ENCODE measurements at regions not wholly inside any gene's neighbourhood (a gene's known extent, or its start where the extent isn't known, plus 50 kb on each side); places are given as distances from the start of the nearest gene placed in this dataset.

DNA sequence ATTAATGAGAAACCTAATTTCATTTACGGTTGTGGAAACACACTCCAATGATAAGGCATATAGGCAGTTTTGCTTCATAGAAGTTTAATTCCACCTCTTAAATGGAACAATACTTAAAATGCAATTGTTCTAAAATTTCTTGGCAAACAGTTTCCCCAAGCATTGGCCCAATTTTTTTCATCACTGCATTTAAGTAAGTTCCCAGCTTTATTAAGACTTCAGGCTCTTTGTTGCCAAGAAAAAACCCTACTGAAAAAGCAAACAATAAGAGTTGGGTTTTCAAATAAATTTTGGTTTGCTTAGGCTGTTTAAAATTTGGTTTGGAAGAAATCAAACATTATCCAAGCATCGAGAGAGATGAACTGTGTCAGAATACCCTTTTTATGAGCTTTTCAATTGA is 690.9 kb upstream of the NRSN1 start:
- Histone ChIP-seq H3K27me3 (ENCODE audit: control insufficient read depth in 4 of 4, insufficient read depth in 4 of 4, low read length in 3 of 4) (no peaks in the 10 kb centered on the region), H3K36me3 (ENCODE audit: control insufficient read depth in 4 of 4, insufficient read depth in 3 of 4, low read depth in 1 of 4, low read length in 3 of 4) (no peaks in the 10 kb centered on the region), H3K4me3 (ENCODE audit: low read depth in 1 of 3, low read length in 3 of 3) (no peak overlapping the region), H3K9me3 (ENCODE audit: control insufficient read depth in 4 of 4, low read length in 3 of 4) (no peaks in the 10 kb centered on the region), H3K9ac (ENCODE audit: low read depth in 1 of 2, low read length in 2 of 2) (no peak overlapping the region), H3K27ac (ENCODE audit: low read depth in 1 of 2, low read length in 2 of 2) (peak overlapping the region in 1 of 2 donors; percentile 47), H3K4me1 (ENCODE audit: control insufficient read depth in 4 of 4, insufficient read depth in 4 of 4, low read length in 3 of 4) (peaks cover 2 to 13% (median 8%) of the 10 kb centered on the region in 4 donors)
- no peak for DNase-seq (ENCODE audit: low spot score)
- WGBS: 55% methylated on average over 2 of the region's 2 CpGs
- TF ChIP-seq RAD21 (IDR thresholded peaks at IDR 0.05): no peak
- TF ChIP-seq YY1 (IDR thresholded peaks at IDR 0.05): no peak
- TF ChIP-seq TAF1 (conservative IDR thresholded peaks at IDR 0.05): no peak
- TF ChIP-seq, protein P1, sequence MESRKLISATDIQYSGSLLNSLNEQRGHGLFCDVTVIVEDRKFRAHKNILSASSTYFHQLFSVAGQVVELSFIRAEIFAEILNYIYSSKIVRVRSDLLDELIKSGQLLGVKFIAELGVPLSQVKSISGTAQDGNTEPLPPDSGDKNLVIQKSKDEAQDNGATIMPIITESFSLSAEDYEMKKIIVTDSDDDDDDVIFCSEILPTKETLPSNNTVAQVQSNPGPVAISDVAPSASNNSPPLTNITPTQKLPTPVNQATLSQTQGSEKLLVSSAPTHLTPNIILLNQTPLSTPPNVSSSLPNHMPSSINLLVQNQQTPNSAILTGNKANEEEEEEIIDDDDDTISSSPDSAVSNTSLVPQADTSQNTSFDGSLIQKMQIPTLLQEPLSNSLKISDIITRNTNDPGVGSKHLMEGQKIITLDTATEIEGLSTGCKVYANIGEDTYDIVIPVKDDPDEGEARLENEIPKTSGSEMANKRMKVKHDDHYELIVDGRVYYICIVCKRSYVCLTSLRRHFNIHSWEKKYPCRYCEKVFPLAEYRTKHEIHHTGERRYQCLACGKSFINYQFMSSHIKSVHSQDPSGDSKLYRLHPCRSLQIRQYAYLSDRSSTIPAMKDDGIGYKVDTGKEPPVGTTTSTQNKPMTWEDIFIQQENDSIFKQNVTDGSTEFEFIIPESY (IDR thresholded peaks at IDR 0.05): no peak
- TF ChIP-seq, protein P2, sequence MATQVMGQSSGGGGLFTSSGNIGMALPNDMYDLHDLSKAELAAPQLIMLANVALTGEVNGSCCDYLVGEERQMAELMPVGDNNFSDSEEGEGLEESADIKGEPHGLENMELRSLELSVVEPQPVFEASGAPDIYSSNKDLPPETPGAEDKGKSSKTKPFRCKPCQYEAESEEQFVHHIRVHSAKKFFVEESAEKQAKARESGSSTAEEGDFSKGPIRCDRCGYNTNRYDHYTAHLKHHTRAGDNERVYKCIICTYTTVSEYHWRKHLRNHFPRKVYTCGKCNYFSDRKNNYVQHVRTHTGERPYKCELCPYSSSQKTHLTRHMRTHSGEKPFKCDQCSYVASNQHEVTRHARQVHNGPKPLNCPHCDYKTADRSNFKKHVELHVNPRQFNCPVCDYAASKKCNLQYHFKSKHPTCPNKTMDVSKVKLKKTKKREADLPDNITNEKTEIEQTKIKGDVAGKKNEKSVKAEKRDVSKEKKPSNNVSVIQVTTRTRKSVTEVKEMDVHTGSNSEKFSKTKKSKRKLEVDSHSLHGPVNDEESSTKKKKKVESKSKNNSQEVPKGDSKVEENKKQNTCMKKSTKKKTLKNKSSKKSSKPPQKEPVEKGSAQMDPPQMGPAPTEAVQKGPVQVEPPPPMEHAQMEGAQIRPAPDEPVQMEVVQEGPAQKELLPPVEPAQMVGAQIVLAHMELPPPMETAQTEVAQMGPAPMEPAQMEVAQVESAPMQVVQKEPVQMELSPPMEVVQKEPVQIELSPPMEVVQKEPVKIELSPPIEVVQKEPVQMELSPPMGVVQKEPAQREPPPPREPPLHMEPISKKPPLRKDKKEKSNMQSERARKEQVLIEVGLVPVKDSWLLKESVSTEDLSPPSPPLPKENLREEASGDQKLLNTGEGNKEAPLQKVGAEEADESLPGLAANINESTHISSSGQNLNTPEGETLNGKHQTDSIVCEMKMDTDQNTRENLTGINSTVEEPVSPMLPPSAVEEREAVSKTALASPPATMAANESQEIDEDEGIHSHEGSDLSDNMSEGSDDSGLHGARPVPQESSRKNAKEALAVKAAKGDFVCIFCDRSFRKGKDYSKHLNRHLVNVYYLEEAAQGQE (IDR thresholded peaks at IDR 0.05): no peak
- TF ChIP-seq, protein P3, sequence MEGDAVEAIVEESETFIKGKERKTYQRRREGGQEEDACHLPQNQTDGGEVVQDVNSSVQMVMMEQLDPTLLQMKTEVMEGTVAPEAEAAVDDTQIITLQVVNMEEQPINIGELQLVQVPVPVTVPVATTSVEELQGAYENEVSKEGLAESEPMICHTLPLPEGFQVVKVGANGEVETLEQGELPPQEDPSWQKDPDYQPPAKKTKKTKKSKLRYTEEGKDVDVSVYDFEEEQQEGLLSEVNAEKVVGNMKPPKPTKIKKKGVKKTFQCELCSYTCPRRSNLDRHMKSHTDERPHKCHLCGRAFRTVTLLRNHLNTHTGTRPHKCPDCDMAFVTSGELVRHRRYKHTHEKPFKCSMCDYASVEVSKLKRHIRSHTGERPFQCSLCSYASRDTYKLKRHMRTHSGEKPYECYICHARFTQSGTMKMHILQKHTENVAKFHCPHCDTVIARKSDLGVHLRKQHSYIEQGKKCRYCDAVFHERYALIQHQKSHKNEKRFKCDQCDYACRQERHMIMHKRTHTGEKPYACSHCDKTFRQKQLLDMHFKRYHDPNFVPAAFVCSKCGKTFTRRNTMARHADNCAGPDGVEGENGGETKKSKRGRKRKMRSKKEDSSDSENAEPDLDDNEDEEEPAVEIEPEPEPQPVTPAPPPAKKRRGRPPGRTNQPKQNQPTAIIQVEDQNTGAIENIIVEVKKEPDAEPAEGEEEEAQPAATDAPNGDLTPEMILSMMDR (IDR thresholded peaks at IDR 0.05; ENCODE audit: low read depth, low read length, missing input control): no peak
- TF ChIP-seq FOXA1 (IDR thresholded peaks at IDR 0.05): no peak
- no peak for TF ChIP-seq NR2F2 (IDR thresholded peaks at IDR 0.05)
- TF ChIP-seq SP1 (IDR thresholded peaks at IDR 0.05): no peak
- TF ChIP-seq RXRA (IDR thresholded peaks at IDR 0.05): no peak
- no peak for TF ChIP-seq JUND (IDR thresholded peaks at IDR 0.05)
- TF ChIP-seq, protein P4, sequence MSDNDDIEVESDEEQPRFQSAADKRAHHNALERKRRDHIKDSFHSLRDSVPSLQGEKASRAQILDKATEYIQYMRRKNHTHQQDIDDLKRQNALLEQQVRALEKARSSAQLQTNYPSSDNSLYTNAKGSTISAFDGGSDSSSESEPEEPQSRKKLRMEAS (IDR thresholded peaks at IDR 0.05): no peak
- TF ChIP-seq, protein P5, sequence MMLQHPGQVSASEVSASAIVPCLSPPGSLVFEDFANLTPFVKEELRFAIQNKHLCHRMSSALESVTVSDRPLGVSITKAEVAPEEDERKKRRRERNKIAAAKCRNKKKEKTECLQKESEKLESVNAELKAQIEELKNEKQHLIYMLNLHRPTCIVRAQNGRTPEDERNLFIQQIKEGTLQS (IDR thresholded peaks at IDR 0.05): no peak
- no peak for TF ChIP-seq HNF4G (IDR thresholded peaks at IDR 0.05)
- no peak for TF ChIP-seq FOXA2 (IDR thresholded peaks at IDR 0.05)
- TF ChIP-seq HNF4A (conservative IDR thresholded peaks at IDR 0.05): no peak
- TF ChIP-seq EGR1 (IDR thresholded peaks at IDR 0.05; ENCODE audit: low read depth in 2 of 2): no peak

- Histone ChIP-seq H3K27me3 (ENCODE audit: control insufficient read depth in 4 of 4, insufficient read depth in 4 of 4, low read length in 3 of 4) (no peaks in the 10 kb centered on the region), H3K36me3 (ENCODE audit: control insufficient read depth in 4 of 4, insufficient read depth in 3 of 4, low read depth in 1 of 4, low read length in 3 of 4) (no peaks in the 10 kb centered on the region), H3K4me3 (ENCODE audit: low read depth in 1 of 3, low read length in 3 of 3) (no peak overlapping the region), H3K9ac (ENCODE audit: low read depth in 1 of 2, low read length in 2 of 2) (peak overlapping the region in 1 of 2 donors; percentile 31), H3K9me3 (ENCODE audit: control insufficient read depth in 4 of 4, low read length in 3 of 4) (no peaks in the 10 kb centered on the region), H3K27ac (ENCODE audit: low read depth in 1 of 2, low read length in 2 of 2) (peak overlapping the region in 1 of 2 donors; percentile 36), H3K4me1 (ENCODE audit: control insufficient read depth in 4 of 4, insufficient read depth in 4 of 4, low read length in 3 of 4) (peaks cover 2 to 13% (median 8%) of the 10 kb centered on the region in 4 donors)
- no peak for DNase-seq (ENCODE audit: low spot score)
- 88% methylated on average over 1 of the region's 1 CpG for WGBS
- TF ChIP-seq FOXA2 (IDR thresholded peaks at IDR 0.05) (no peak), RAD21 (IDR thresholded peaks at IDR 0.05) (peak in 1 of 2 donors; percentile 33), GABPA (IDR thresholded peaks at IDR 0.05 in 1 of 2, conservative IDR thresholded peaks at IDR 0.05 in 1 of 2) (no peak), RXRA (IDR thresholded peaks at IDR 0.05) (peak; percentile 19 to 48), YY1 (IDR thresholded peaks at IDR 0.05) (peak; percentile 89), NR2F2 (IDR thresholded peaks at IDR 0.05) (peak; percentile 58), FOXA1 (IDR thresholded peaks at IDR 0.05) (no peak), HNF4A (conservative IDR thresholded peaks at IDR 0.05) (peak; percentile 91 to 93), SP1 (IDR thresholded peaks at IDR 0.05) (peak; percentile 75), EGR1 (IDR thresholded peaks at IDR 0.05; ENCODE audit: low read depth in 2 of 2) (peak in 1 of 2 donors; percentile 15), HNF4G (IDR thresholded peaks at IDR 0.05) (peak; percentile 88), JUND (IDR thresholded peaks at IDR 0.05) (peak in 1 of 2 donors; percentile 29), TAF1 (conservative IDR thresholded peaks at IDR 0.05) (no peak)
- TF ChIP-seq, protein P5 (IDR thresholded peaks at IDR 0.05): no peak
- TF ChIP-seq, protein P1 (IDR thresholded peaks at IDR 0.05): peak; percentile 49
These were observed 690.2 kb upstream of the NRSN1 start for GRCh38 chr6:23435798-23436197.
